Heart left ventricle (tissue), 16 donors: ENCODE measurements at regions not wholly inside any gene's neighbourhood (a gene's known extent, or its start where the extent isn't known, plus 50 kb on each side); places are given as distances from the start of the nearest gene placed in this dataset.

Experiments used
- ATAC-seq, 4 donors: fragments of 200-7000 bp; cut with Tn5 transposase; one replicate each; pipeline ENCODE4 v1.9.1; 2020 to 2022; ENCODE audit warnings: moderate library complexity in 4 of 4, mild to moderate bottlenecking in 3 of 4, moderate number of reproducible peaks in 1 of 4
- DNase-seq, 5 donors: peaks; one replicate each; pipeline ENCODE4 v3.0.0-alpha.2; 2020
- H3K27ac ChIP-seq, 12 donors: fragments of 200-600 bp; sonication (generic) in 4 of 12; one replicate each; pipeline versions ENCODE4 v1.5.0 to v1.8.0; 2016 to 2022; ENCODE audit warnings: mild to moderate bottlenecking in 2 of 12
- H3K27me3 ChIP-seq, 9 donors: fragments of 200-600 bp; sonication (generic) in 2 of 9; one replicate each; pipeline versions ENCODE4 v1.5.1 to v1.8.0; 2016 to 2022; ENCODE audit warnings: mild to moderate bottlenecking in 3 of 9
- H3K36me3 ChIP-seq, 9 donors: fragments of 200-600 bp; sonication (generic) in 2 of 9; one replicate each; pipeline versions ENCODE4 v1.5.0 to v1.8.0; 2018 to 2022; ENCODE audit warnings: mild to moderate bottlenecking in 2 of 9
- H3K4me1 ChIP-seq, 12 donors: fragments of 200-600 bp; sonication (generic) in 4 of 12; one replicate each; pipeline versions ENCODE4 v1.5.0 to v1.8.0; 2016 to 2022; ENCODE audit warnings: mild to moderate bottlenecking in 3 of 12
- H3K4me3 ChIP-seq, 12 donors: fragments of 200-600 bp; sonication (generic) in 4 of 12; one replicate each; pipeline versions ENCODE4 v1.5.0 to v1.8.0; 2017 to 2022; ENCODE audit warnings: mild to moderate bottlenecking in 9 of 12, moderate library complexity in 4 of 12
- H3K9me3 ChIP-seq, 12 donors: fragments of 200-600 bp; sonication (generic) in 4 of 12; one replicate each; pipeline versions ENCODE4 v1.5.0 to v1.8.0; 2016 to 2022; ENCODE audit warnings: mild to moderate bottlenecking in 1 of 12
- POLR2A ChIP-seq, 2 donors: fragments of 450-650 bp; IDR thresholded peaks; one replicate each; pipeline ENCODE4 v1.6.1; 2017; ENCODE audit warnings: antibody characterized with exemption in 2 of 2, mild to moderate bottlenecking in 2 of 2, moderate library complexity in 2 of 2
- WGBS, 4 donors: extraction: QIAGEN DNeasy Blood & Tissue Kit in 2 of 4; methylation state at CpG; one replicate each; pipeline versions ENCODE4 v1.1.5 to v1.1.7; 2013 to 2018; 5-methylcytosine and 5-hydroxymethylcytosine counted together
- intact Hi-C, 10 donors: fragments of 100-400 bp; cut with DNase I; formaldehyde crosslinking; loops; one replicate each; pipeline versions ENCODE4 v1.11.1 to v1.14.2; 2022
- TF ChIP-seq, protein P1 (sequence below), 12 donors: fragments of 200-600 bp; sonication (generic) in 4 of 12; IDR thresholded peaks; one replicate each; pipeline versions ENCODE4 v1.5.0 to v1.8.0; 2018 to 2022; ENCODE audit warnings: antibody characterized with exemption in 12 of 12, mild to moderate bottlenecking in 5 of 12
- donor health status: ischemic (EF 13 %, LVEDD 7.1; RV severe dilation, severe dysfunction).
- donor health status: healthy with polysubstance abuse.
- donor health status: DM: no; HTN: yes; CAD: no.
- donor health status: DM: no; HTN: no; CAD: no.
- donor health status: ischemic (EF 25% LVEDD 6.9; RV normal size, moderate dysfunction).
- donor health status: ischemic (EF 25% LVEDD 5.7; RV mildly dilated, moderate dysfunction).
- donor health status: healthy.
- donor health status: DM: yes; HTN: yes; CAD: no.
- donor health status: ischemic (EF 35%, LVEDD 5.7; RV mildly dilated, moderate dysfunction).
- donor health status: nonischemic (EF 11% LVEDD 7.7; RV severe dilation, severe dysfunction).
- donor health status: DM: yes; HTN: yes; CAD: no.
- donor health status: PGD.
- donor health status: ischemic (EF 29% LVEDD 5.4; RV normal size, mild dysfunction).
- donor health status: nonischemic (EF 23%, LVEDD 6.1; RV moderate dilation, normal function).

DNA sequence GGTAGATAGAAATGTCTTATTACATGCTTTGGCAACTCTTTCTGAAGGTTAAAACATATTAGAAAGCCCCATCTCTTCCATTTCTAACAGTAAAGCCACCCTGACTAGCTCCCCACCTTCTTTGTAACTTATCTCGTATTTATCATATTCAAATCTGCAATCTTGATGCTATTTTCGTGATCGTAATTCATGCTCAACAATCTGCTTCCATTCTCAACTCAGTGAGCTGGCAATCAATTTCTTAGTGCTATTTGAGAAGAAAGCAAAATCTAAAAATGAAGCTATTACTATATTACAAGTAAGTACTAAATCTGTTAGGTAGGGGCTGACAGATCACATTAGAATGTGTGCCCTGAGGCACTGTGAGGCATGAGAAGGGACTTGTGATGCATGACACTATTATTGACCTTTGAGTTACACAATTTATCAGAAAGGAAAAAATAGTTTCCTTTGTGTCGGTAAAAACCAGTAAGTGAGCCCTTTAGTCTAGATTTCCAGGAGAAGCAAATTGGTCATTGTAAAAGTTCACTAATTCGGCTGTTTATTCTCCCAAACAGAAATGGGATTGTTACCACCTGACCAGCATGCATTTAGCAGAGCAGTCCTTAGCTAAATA, 379.7 kb upstream of the CNTN6 start:
- intact Hi-C loops = no loop called here
- TF ChIP-seq, protein P1, sequence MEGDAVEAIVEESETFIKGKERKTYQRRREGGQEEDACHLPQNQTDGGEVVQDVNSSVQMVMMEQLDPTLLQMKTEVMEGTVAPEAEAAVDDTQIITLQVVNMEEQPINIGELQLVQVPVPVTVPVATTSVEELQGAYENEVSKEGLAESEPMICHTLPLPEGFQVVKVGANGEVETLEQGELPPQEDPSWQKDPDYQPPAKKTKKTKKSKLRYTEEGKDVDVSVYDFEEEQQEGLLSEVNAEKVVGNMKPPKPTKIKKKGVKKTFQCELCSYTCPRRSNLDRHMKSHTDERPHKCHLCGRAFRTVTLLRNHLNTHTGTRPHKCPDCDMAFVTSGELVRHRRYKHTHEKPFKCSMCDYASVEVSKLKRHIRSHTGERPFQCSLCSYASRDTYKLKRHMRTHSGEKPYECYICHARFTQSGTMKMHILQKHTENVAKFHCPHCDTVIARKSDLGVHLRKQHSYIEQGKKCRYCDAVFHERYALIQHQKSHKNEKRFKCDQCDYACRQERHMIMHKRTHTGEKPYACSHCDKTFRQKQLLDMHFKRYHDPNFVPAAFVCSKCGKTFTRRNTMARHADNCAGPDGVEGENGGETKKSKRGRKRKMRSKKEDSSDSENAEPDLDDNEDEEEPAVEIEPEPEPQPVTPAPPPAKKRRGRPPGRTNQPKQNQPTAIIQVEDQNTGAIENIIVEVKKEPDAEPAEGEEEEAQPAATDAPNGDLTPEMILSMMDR (IDR thresholded peaks at IDR 0.05) = no peak
- no peak for TF ChIP-seq POLR2A (IDR thresholded peaks at IDR 0.05)
- 54 to 65% (median 55%) methylated on average over 5 of the region's 5 CpGs for WGBS, 4 donors
- Histone ChIP-seq H3K36me3 (no peaks in the 10 kb centered on the region), H3K4me1 (no peaks in the 10 kb centered on the region), H3K27ac (no peak overlapping the region), H3K27me3 (no peaks in the 10 kb centered on the region), H3K9me3 (peaks cover 0 to 5% (median 0%) of the 10 kb centered on the region in 12 donors), H3K4me3 (no peak overlapping the region)
- ATAC-seq (no peak), DNase-seq (no peak)

DNA sequence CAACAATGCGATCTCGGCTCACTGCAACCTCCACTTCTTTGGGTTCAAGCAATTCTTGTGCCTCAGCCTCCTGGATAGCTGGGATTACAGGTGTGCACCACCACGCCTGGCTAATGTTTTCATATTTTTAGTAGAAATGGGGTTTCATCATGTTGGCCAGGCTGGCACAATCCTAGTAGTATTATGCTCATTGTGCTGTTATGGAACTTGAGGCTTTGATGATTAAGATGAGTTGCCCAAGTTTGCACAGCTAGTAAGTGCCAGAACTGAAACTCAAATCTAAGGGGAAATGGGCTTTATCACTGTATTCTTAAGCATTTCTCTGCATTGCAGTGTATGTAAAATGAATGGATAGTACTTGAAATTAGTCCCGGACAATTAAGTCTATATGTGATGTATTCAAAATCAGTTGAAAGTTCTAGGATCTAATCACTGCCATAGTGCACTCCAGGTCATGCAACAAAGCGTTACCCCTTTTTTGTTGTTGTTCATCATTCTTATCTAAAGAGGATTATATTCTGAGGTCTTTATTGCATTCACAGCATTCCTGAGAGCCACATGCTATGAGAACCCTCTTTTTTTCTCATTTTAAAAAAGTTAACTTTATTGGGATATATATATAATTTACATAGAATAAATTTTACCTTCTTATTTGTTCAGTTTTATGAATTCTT, 378.7 kb upstream of the CNTN6 start:
- ATAC-seq (no peak), DNase-seq (no peak)
- H3K9me3 ChIP-seq = peaks cover 0 to 6% (median 0%) of the 10 kb centered on the region in 12 donors
- no peak overlapping the region for H3K27ac ChIP-seq
- H3K4me1 ChIP-seq = no peaks in the 10 kb centered on the region
- WGBS, 4 donors = 74 to 87% (median 85%) methylated on average over 5 of the region's 5 CpGs
- H3K36me3 ChIP-seq = no peaks in the 10 kb centered on the region
- intact Hi-C loops = no loop called here
- TF ChIP-seq POLR2A (IDR thresholded peaks at IDR 0.05) = no peak
- TF ChIP-seq, protein P1 (IDR thresholded peaks at IDR 0.05) = no peak
- no peaks in the 10 kb centered on the region for H3K27me3 ChIP-seq
- no peak overlapping the region for H3K4me3 ChIP-seq

DNA sequence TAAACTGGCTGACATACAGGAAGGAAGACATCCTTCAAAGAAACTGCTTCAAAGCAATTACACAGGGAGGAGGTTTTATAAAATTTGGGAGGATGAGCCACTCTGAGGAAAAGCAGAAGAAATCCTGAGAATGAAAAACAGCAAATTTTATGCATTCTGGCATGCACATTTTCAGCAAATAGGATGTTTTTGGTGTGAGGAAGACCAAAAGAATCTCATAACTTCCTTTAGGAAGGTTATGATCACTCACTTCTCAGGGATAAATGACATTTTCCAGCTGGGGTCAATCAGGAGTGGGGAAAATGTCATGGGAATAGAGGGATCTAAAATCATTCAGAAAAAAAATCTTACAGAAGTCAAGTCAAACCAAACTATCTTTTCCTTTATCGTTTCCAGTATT, 371.7 kb upstream of the CNTN6 start:
- 72 to 82% (median 77%) methylated on average over 1 of the region's 1 CpG for WGBS, 4 donors
- no peaks in the 10 kb centered on the region for H3K4me1 ChIP-seq
- H3K27me3 ChIP-seq = no peaks in the 10 kb centered on the region
- TF ChIP-seq, protein P1 (IDR thresholded peaks at IDR 0.05) = no peak
- no peak for TF ChIP-seq POLR2A (IDR thresholded peaks at IDR 0.05)
- no peaks in the 10 kb centered on the region for H3K36me3 ChIP-seq
- ATAC-seq (no peak), DNase-seq (no peak)
- H3K9me3 ChIP-seq = peaks cover 0 to 6% (median 0%) of the 10 kb centered on the region in 12 donors
- intact Hi-C loops = no loop called here
- H3K4me3 ChIP-seq = no peak overlapping the region
- no peak overlapping the region for H3K27ac ChIP-seq

DNA sequence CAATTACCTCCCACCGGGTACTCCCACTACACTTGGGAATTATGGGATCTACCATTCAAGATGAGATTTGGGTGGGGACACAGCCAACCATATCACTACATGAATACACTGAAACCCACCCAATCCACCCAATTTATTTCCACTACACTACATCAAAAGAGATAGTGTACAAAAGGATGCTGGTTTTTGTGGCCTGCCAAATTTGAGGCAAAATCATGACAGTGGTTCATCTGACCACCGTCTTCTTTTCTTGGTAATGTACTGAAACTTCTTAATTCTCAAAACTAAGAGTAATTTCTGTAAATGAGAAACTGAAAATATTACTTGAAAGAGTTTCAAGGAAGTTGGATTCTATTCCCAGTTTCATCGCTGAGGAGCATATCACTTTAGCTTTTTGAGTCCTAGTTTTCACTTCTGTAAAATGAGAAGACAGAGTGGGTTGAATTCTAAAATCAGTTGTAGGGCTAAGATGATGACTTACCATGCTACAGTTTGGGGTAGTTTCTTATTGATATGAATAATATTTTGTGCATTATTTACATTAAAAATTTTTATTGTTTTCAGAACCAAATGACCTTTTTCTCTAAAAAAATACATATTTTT, 360.4 kb upstream of the CNTN6 start:
- TF ChIP-seq POLR2A (IDR thresholded peaks at IDR 0.05) = no peak
- TF ChIP-seq, protein P1 (IDR thresholded peaks at IDR 0.05) = no peak
- 77 to 84% (median 80%) methylated on average over 3 of the region's 3 CpGs for WGBS, 4 donors
- Histone ChIP-seq H3K36me3 (no peaks in the 10 kb centered on the region), H3K4me3 (no peak overlapping the region), H3K27me3 (no peaks in the 10 kb centered on the region), H3K9me3 (no peaks in the 10 kb centered on the region), H3K27ac (no peak overlapping the region), H3K4me1 (no peaks in the 10 kb centered on the region)
- intact Hi-C loops = no loop called here
- DNase-seq (no peak), ATAC-seq (no peak)
